GM23338 (cell line): ENCODE measurements at regions not wholly inside any gene's neighbourhood (a gene's known extent, or its start where the extent isn't known, plus 50 kb on each side); places are given as distances from the start of the nearest gene placed in this dataset.

Experiments
- ATAC-seq: fragments of 200-7000 bp; cut with Tn5 transposase; 3 replicates; pipeline ENCODE4 v1.9.1; 2020
- DNase-seq: peaks from one replicate; pipeline ENCODE4 v3.0.0-alpha.2; 2015; ENCODE audit warnings: low spot score
- H2AFZ ChIP-seq: fragments of 200-600 bp; sonication (generic); 2 replicates; pipeline ENCODE4 v1.8.0; 2016; ENCODE audit warnings: antibody characterized with exemption, mild to moderate bottlenecking, moderate library complexity
- H3F3A ChIP-seq: fragments of 200-600 bp; sonication (generic); replicated peaks from 2 replicates; pipeline ENCODE4 v1.8.0; 2017; ENCODE audit warnings: antibody characterized with exemption, mixed run types, low read depth
- H3K27ac ChIP-seq: fragments of 200-600 bp; sonication (generic); 2 replicates; pipeline ENCODE4 v1.6.1; 2016; ENCODE audit warnings: low read depth
- H3K27me3 ChIP-seq: fragments of 200-600 bp; sonication (generic); 2 replicates; pipeline ENCODE4 v1.8.0; 2016; ENCODE audit warnings: mild to moderate bottlenecking, mixed run types, moderate library complexity; ENCODE audit not compliant: insufficient read depth
- H3K36me3 ChIP-seq: fragments of 200-600 bp; sonication (generic); 2 replicates; pipeline ENCODE4 v1.8.0; 2016; ENCODE audit warnings: mild to moderate bottlenecking; ENCODE audit not compliant: insufficient read depth
- H3K4me1 ChIP-seq: fragments of 200-600 bp; sonication (generic); 2 replicates; pipeline ENCODE4 v1.8.0; 2016; ENCODE audit warnings: mild to moderate bottlenecking, moderate library complexity; ENCODE audit not compliant: insufficient read depth
- H3K4me2 ChIP-seq: fragments of 200-600 bp; sonication (generic); 2 replicates; pipeline ENCODE4 v1.7.1; 2017; ENCODE audit warnings: mixed run types
- H3K4me3 ChIP-seq: fragments of 200-600 bp; sonication (generic); 2 replicates; pipeline ENCODE4 v1.6.1; 2016; ENCODE audit warnings: mixed run types
- H3K79me2 ChIP-seq: fragments of 200-600 bp; sonication (generic); replicated peaks from 2 replicates; pipeline ENCODE4 v1.8.0; 2017; ENCODE audit warnings: mild to moderate bottlenecking; ENCODE audit not compliant: insufficient read depth
- H3K9me2 ChIP-seq: fragments of 200-600 bp; sonication (generic); 2 replicates; pipeline ENCODE4 v1.8.0; 2017; ENCODE audit not compliant: insufficient read depth
- H4K20me1 ChIP-seq: fragments of 200-600 bp; sonication (generic); replicated peaks from 2 replicates; pipeline ENCODE4 v1.8.0; 2017; ENCODE audit warnings: mild to moderate bottlenecking; ENCODE audit not compliant: insufficient read depth
- H3K27ac Mint-ChIP-seq: 2 replicates; pipeline ENCODE4 v1.8.0; 2020; ENCODE audit warnings: inconsistent platforms, mild to moderate bottlenecking, moderate library complexity, mixed read lengths
- H3K27me3 Mint-ChIP-seq: 3 replicates; pipeline ENCODE4 v1.8.0; 2022; ENCODE audit warnings: low read depth, mild to moderate bottlenecking, moderate library complexity, mixed read lengths, inconsistent platforms; ENCODE audit not compliant: insufficient read depth, poor library complexity
- H3K36me3 Mint-ChIP-seq: 3 replicates; pipeline ENCODE4 v1.8.0; 2021; ENCODE audit warnings: low read depth, mild to moderate bottlenecking, inconsistent platforms, moderate library complexity, mixed read lengths
- H3K4me1 Mint-ChIP-seq: 3 replicates; pipeline ENCODE4 v1.8.0; 2020; ENCODE audit warnings: mild to moderate bottlenecking, inconsistent platforms, mixed read lengths
- H3K4me3 Mint-ChIP-seq: 3 replicates; pipeline ENCODE4 v1.8.0; 2021; ENCODE audit warnings: moderate library complexity, mild to moderate bottlenecking, inconsistent platforms, mixed read lengths
- H3K9me3 Mint-ChIP-seq: 3 replicates; pipeline ENCODE4 v1.8.0; 2020; ENCODE audit warnings: moderate library complexity, mild to moderate bottlenecking, inconsistent platforms, mixed read lengths
- EZH2 ChIP-seq: fragments of 200-600 bp; sonication (generic); IDR thresholded peaks from one replicate; pipeline ENCODE4 v1.8.0; 2017; ENCODE audit warnings: antibody characterized with exemption, mild to moderate bottlenecking, low read depth; ENCODE audit not compliant: unreplicated experiment
- EZH2phosphoT487 ChIP-seq: fragments of 200-600 bp; sonication (generic); IDR thresholded peaks from one replicate; pipeline ENCODE4 v1.8.1; 2018; ENCODE audit warnings: antibody characterized with exemption; ENCODE audit not compliant: unreplicated experiment
- NANOG ChIP-seq: IDR thresholded peaks from 2 replicates; pipeline ENCODE4 v1.6.1; 2016; ENCODE audit warnings: antibody characterized with exemption, borderline replicate concordance
- ZNF114 ChIP-seq: fragments of 250-450 bp; sonication (Bioruptor Pico); IDR thresholded peaks from 2 replicates; pipeline ENCODE4 v1.5.0; 2020; ENCODE audit warnings: mild to moderate bottlenecking, moderate library complexity
- ZNF331 ChIP-seq: fragments of 250-450 bp; sonication (Bioruptor Pico); IDR thresholded peaks from 2 replicates; pipeline ENCODE4 v1.5.0; 2020; ENCODE audit warnings: low read depth, mild to moderate bottlenecking, moderate library complexity
- TF ChIP-seq, protein P1 (sequence below): IDR thresholded peaks from one replicate; pipeline ENCODE4 v1.6.1; 2018; ENCODE audit warnings: antibody characterized with exemption; ENCODE audit not compliant: unreplicated experiment
- TF ChIP-seq, protein P2 (sequence below), 2 experiments: fragments of 200-600 bp in 1 of 2; sonication (generic) in 1 of 2; conservative IDR thresholded peaks; 2 replicates each; pipeline versions ENCODE4 v1.5.1 to v1.6.1; 2016 to 2017; ENCODE audit warnings: antibody characterized with exemption in 2 of 2, low read depth in 2 of 2, mild to moderate bottlenecking in 2 of 2, moderate library complexity in 1 of 2
- TF ChIP-seq, protein P3 (sequence below): fragments of 250-450 bp; sonication (Bioruptor Pico); IDR thresholded peaks from 2 replicates; pipeline ENCODE4 v1.5.0; 2020; ENCODE audit warnings: mild to moderate bottlenecking, moderate library complexity

DNA sequence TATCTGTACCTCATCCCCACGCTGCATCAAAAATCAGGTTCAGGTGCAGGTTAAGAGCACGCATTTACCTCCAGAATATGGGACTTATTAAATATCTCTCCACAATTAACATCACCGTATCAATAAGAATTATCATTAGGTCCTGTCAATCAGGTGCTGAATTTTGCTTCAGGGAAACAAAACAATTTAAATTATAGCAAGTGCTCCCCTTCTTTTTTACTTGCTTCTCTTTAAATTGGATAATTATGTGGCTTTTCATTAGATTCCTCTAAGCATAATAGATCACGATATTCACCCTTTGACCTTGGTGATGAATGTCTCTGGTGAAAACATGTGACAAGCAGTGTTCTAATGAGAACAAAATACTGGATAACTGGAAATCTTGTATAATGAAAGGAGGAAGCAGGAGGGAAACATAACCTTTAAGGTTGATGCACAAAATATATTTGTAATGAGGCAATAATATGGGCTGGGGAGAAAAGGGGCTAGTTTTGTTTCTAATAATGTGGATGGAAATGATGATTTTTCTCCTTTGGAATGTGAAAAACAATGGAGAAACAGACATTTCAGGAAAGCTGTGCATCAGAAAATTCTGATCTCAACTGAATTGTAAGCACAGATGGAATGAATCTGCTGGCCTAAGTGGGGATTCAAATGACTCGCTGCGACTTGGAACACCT lies 166.9 kb downstream of the SNX10 start (continued):
- TF ChIP-seq, protein P1, sequence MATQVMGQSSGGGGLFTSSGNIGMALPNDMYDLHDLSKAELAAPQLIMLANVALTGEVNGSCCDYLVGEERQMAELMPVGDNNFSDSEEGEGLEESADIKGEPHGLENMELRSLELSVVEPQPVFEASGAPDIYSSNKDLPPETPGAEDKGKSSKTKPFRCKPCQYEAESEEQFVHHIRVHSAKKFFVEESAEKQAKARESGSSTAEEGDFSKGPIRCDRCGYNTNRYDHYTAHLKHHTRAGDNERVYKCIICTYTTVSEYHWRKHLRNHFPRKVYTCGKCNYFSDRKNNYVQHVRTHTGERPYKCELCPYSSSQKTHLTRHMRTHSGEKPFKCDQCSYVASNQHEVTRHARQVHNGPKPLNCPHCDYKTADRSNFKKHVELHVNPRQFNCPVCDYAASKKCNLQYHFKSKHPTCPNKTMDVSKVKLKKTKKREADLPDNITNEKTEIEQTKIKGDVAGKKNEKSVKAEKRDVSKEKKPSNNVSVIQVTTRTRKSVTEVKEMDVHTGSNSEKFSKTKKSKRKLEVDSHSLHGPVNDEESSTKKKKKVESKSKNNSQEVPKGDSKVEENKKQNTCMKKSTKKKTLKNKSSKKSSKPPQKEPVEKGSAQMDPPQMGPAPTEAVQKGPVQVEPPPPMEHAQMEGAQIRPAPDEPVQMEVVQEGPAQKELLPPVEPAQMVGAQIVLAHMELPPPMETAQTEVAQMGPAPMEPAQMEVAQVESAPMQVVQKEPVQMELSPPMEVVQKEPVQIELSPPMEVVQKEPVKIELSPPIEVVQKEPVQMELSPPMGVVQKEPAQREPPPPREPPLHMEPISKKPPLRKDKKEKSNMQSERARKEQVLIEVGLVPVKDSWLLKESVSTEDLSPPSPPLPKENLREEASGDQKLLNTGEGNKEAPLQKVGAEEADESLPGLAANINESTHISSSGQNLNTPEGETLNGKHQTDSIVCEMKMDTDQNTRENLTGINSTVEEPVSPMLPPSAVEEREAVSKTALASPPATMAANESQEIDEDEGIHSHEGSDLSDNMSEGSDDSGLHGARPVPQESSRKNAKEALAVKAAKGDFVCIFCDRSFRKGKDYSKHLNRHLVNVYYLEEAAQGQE: no peak
- TF ChIP-seq, protein P2, sequence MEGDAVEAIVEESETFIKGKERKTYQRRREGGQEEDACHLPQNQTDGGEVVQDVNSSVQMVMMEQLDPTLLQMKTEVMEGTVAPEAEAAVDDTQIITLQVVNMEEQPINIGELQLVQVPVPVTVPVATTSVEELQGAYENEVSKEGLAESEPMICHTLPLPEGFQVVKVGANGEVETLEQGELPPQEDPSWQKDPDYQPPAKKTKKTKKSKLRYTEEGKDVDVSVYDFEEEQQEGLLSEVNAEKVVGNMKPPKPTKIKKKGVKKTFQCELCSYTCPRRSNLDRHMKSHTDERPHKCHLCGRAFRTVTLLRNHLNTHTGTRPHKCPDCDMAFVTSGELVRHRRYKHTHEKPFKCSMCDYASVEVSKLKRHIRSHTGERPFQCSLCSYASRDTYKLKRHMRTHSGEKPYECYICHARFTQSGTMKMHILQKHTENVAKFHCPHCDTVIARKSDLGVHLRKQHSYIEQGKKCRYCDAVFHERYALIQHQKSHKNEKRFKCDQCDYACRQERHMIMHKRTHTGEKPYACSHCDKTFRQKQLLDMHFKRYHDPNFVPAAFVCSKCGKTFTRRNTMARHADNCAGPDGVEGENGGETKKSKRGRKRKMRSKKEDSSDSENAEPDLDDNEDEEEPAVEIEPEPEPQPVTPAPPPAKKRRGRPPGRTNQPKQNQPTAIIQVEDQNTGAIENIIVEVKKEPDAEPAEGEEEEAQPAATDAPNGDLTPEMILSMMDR (conservative IDR thresholded peaks at IDR 0.05; ENCODE audit: low read depth in 2 of 2): no peak
- TF ChIP-seq NANOG (no peak), EZH2 (no peak), ZNF331 (CRISPR knock-in tag) (no peak), EZH2phosphoT487 (no peak)

DNA sequence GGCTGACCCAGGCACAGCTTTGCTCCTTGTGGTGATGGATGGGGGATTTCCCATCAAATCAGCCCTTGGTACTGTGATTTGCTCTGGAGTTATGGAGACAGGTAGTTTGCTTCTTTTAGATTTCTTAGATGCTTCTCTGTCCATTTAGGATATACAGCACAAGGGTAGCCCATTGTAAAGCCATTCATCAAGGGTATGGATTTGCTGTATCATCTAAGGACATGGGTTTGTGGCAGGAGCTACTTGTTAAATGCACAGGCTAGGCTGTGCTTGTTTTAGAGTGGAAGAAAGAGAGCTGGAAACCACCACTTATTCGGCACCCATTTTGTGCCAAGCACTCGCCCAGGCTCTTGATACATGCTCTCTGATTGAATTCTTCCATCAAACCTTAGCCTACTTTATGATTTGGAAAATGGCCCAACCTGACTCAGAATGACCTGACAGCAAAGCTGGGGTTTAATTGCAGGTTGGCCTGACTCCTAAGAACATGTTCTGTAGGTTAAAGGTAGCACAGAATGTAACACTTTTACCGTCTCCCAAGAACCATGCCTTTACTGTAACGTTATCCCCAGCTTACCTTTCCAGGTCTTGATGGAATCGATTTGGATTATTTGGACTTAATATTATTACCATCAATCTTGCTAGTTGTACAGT lies 168.0 kb downstream of the SNX10 start:
- no peak overlapping the region for H3K27ac ChIP-seq
- Mint-ChIP-seq H3K4me3 (no peak overlapping the region), H3K9me3 (no peaks in the 10 kb centered on the region), H3K27me3 (peaks cover 4% of the 10 kb centered on the region), H3K4me1 (no peaks in the 10 kb centered on the region; the same call in 2 of the 3 replicates), H3K36me3 (no peaks in the 10 kb centered on the region), H3K27ac (no peak overlapping the region)
- H3K27me3 ChIP-seq: no peaks in the 10 kb centered on the region
- no peak overlapping the region for H3K4me2 ChIP-seq
- no peaks in the 10 kb centered on the region for H3K4me1 ChIP-seq
- H3K79me2 ChIP-seq: no peaks in the 10 kb centered on the region
- no peaks in the 10 kb centered on the region for H3F3A ChIP-seq
- DNase-seq (no peak), ATAC-seq (no peak)
- no peaks in the 10 kb centered on the region for H4K20me1 ChIP-seq
- no peaks in the 10 kb centered on the region for H3K36me3 ChIP-seq
- H2AFZ ChIP-seq: no peak overlapping the region
- no peak overlapping the region for H3K4me3 ChIP-seq
- H3K9me2 ChIP-seq: 0 out of 2 replicates have a peak, but pooled peaks cover 3% of the 10 kb centered on the region
- TF ChIP-seq, protein P3, sequence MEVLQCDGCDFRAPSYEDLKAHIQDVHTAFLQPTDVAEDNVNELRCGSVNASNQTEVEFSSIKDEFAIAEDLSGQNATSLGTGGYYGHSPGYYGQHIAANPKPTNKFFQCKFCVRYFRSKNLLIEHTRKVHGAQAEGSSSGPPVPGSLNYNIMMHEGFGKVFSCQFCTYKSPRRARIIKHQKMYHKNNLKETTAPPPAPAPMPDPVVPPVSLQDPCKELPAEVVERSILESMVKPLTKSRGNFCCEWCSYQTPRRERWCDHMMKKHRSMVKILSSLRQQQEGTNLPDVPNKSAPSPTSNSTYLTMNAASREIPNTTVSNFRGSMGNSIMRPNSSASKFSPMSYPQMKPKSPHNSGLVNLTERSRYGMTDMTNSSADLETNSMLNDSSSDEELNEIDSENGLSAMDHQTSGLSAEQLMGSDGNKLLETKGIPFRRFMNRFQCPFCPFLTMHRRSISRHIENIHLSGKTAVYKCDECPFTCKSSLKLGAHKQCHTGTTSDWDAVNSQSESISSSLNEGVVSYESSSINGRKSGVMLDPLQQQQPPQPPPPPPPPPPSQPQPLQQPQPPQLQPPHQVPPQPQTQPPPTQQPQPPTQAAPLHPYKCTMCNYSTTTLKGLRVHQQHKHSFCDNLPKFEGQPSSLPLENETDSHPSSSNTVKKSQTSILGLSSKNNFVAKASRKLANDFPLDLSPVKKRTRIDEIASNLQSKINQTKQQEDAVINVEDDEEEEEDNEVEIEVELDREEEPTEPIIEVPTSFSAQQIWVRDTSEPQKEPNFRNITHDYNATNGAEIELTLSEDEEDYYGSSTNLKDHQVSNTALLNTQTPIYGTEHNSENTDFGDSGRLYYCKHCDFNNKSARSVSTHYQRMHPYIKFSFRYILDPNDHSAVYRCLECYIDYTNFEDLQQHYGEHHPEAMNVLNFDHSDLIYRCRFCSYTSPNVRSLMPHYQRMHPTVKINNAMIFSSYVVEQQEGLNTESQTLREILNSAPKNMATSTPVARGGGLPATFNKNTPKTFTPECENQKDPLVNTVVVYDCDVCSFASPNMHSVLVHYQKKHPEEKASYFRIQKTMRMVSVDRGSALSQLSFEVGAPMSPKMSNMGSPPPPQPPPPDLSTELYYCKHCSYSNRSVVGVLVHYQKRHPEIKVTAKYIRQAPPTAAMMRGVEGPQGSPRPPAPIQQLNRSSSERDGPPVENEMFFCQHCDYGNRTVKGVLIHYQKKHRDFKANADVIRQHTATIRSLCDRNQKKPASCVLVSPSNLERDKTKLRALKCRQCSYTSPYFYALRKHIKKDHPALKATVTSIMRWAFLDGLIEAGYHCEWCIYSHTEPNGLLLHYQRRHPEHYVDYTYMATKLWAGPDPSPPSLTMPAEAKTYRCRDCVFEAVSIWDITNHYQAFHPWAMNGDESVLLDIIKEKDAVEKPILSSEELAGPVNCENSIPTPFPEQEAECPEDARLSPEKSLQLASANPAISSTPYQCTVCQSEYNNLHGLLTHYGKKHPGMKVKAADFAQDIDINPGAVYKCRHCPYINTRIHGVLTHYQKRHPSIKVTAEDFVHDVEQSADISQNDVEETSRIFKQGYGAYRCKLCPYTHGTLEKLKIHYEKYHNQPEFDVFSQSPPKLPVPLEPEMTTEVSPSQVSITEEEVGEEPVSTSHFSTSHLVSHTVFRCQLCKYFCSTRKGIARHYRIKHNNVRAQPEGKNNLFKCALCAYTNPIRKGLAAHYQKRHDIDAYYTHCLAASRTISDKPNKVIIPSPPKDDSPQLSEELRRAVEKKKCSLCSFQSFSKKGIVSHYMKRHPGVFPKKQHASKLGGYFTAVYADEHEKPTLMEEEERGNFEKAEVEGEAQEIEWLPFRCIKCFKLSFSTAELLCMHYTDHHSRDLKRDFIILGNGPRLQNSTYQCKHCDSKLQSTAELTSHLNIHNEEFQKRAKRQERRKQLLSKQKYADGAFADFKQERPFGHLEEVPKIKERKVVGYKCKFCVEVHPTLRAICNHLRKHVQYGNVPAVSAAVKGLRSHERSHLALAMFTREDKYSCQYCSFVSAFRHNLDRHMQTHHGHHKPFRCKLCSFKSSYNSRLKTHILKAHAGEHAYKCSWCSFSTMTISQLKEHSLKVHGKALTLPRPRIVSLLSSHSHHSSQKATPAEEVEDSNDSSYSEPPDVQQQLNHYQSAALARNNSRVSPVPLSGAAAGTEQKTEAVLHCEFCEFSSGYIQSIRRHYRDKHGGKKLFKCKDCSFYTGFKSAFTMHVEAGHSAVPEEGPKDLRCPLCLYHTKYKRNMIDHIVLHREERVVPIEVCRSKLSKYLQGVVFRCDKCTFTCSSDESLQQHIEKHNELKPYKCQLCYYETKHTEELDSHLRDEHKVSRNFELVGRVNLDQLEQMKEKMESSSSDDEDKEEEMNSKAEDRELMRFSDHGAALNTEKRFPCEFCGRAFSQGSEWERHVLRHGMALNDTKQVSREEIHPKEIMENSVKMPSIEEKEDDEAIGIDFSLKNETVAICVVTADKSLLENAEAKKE (CRISPR knock-in tag): no peak
- TF ChIP-seq EZH2: no peak
- TF ChIP-seq, protein P2 (conservative IDR thresholded peaks at IDR 0.05; ENCODE audit: low read depth in 2 of 2): no peak
- no peak for TF ChIP-seq ZNF114 (CRISPR knock-in tag)
- no peak for TF ChIP-seq EZH2phosphoT487
